Fibroblast of skin of right quadriceps (primary cell): ENCODE measurements at regions not wholly inside any gene's neighbourhood (a gene's known extent, or its start where the extent isn't known, plus 50 kb on each side); places are given as distances from the start of the nearest gene placed in this dataset.
"Not testable (repeated sequence)": the region's sequence is repeated elsewhere in the genome, so short reads cannot be mapped to it uniquely, and the experiment has no call there.

Experiments
- DNase-seq: peaks from one replicate; pipeline ENCODE4 v3.0.0-alpha.2; 2013

DNA sequence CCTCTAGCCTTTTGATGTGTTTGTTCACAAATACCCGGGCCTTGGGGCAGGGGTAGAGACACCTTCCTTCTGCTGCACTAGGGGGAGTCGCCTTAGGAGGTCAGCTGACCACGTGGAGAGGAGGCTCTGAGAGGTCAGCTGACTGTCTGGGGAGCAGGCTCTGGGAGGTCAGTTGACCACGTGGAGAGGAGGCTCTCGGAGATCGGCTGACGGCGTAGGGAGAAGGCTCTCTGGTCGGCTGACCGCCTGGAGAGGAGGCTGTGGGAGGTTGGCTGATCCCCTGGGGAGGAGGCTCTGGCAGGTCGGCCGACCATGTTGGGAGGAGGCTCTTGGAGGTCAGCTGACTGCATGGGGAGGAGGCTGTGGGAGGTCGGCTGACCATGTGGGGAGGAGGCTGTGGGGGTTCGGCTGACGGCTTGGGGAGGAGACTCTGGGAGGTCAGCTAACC lies 59.6 kb upstream of the LYZL1 start:
- no peak for DNase-seq

- not testable (repeated sequence) for DNase-seq
Measured at GRCh38 chr10:29236910-29237309, 52.0 kb upstream of the LYZL1 start.

GRCh38 chr10:29237786-29238185 lies 51.1 kb upstream of the LYZL1 start:
- DNase-seq: no peak

GRCh38 chr10:29238523-29239135 lies 50.2 kb upstream of the LYZL1 start:
- no peak for DNase-seq
